ENCODE measurements at regions not wholly inside any gene's neighbourhood (a gene's known extent, or its start where the extent isn't known, plus 50 kb on each side); places are given as distances from the start of the nearest gene placed in this dataset.

DNA sequence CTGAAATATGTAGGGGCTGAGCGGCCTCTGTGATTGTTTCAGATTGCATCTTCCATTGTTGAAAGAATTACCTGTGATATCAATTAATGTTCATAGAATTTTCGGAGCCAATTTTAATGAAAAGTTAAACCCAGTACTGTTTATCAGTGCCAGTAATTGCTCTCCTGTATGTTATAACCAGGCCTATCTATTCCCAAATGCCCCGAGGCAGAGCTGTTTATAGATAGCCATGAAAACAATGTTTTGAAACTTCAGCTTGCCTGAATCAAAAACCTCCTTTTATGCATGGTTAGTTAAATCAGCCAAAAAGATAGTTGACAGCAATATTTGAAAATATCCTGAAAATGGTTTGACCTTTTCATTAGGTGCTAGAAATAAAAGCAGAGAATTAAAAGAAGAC lies 50.1 kb upstream of the HDAC9 start:
- no peak for DNase-seq (ENCODE audit: low spot score)
- Histone ChIP-seq H3K4me3 (no peak overlapping the region), H3K27ac (no peak overlapping the region)
- TF ChIP-seq, protein P1, sequence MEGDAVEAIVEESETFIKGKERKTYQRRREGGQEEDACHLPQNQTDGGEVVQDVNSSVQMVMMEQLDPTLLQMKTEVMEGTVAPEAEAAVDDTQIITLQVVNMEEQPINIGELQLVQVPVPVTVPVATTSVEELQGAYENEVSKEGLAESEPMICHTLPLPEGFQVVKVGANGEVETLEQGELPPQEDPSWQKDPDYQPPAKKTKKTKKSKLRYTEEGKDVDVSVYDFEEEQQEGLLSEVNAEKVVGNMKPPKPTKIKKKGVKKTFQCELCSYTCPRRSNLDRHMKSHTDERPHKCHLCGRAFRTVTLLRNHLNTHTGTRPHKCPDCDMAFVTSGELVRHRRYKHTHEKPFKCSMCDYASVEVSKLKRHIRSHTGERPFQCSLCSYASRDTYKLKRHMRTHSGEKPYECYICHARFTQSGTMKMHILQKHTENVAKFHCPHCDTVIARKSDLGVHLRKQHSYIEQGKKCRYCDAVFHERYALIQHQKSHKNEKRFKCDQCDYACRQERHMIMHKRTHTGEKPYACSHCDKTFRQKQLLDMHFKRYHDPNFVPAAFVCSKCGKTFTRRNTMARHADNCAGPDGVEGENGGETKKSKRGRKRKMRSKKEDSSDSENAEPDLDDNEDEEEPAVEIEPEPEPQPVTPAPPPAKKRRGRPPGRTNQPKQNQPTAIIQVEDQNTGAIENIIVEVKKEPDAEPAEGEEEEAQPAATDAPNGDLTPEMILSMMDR (IDR thresholded peaks at IDR 0.05) = no peak

All from coronary artery (tissue), 2 donors.